ENCODE measurements at regions not wholly inside any gene's neighbourhood (a gene's known extent, or its start where the extent isn't known, plus 50 kb on each side); places are given as distances from the start of the nearest gene placed in this dataset.

GRCh38 chr14:71405676-71406075 is 498.4 kb downstream of the PCNX1 start:
- Histone ChIP-seq H3K4me1 (ENCODE audit: insufficient read depth, low read length, severe bottlenecking) (peaks cover 3% of the 10 kb centered on the region), H3K79me2 (ENCODE audit: insufficient read depth, low read length) (peaks cover 6% of the 10 kb centered on the region), H3K27me3 (ENCODE audit: insufficient read depth, low read length) (no peaks in the 10 kb centered on the region), H3K4me2 (ENCODE audit: low read length) (no peak overlapping the region), H3K9me2 (ENCODE audit: low read depth, low read length) (no peaks in the 10 kb centered on the region), H3K36me3 (ENCODE audit: insufficient read depth, low read length) (no peaks in the 10 kb centered on the region), H4K20me1 (ENCODE audit: insufficient read depth, low read length) (no peaks in the 10 kb centered on the region), H2AFZ (ENCODE audit: low read length) (no peak overlapping the region), H3F3A (ENCODE audit: insufficient read depth, low read length) (no peaks in the 10 kb centered on the region), H3K4me3 (ENCODE audit: low read depth, low read length, poor library complexity, severe bottlenecking) (no peak overlapping the region), H3K9me3 (ENCODE audit: low read length) (no peaks in the 10 kb centered on the region), H3K27ac (ENCODE audit: low read depth, low read length, poor library complexity, severe bottlenecking) (no peak overlapping the region), H3K9ac (ENCODE audit: low read length) (no peak overlapping the region)
- TF ChIP-seq CTCF (IDR thresholded peaks at IDR 0.05; ENCODE audit: low read length) (no peak), EZH2 (IDR thresholded peaks at IDR 0.05; ENCODE audit: borderline replicate concordance, low read length) (no peak)

- H3K4me3 ChIP-seq (ENCODE audit: low read depth, low read length, poor library complexity, severe bottlenecking) = no peak overlapping the region
- H4K20me1 ChIP-seq (ENCODE audit: insufficient read depth, low read length) = no peaks in the 10 kb centered on the region
- no peaks in the 10 kb centered on the region for H3K36me3 ChIP-seq (ENCODE audit: insufficient read depth, low read length)
- no peak overlapping the region for H3K9ac ChIP-seq (ENCODE audit: low read length)
- H3F3A ChIP-seq (ENCODE audit: insufficient read depth, low read length) = no peaks in the 10 kb centered on the region
- peaks cover 1% of the 10 kb centered on the region for H3K4me1 ChIP-seq (ENCODE audit: insufficient read depth, low read length, severe bottlenecking)
- no peak overlapping the region for H2AFZ ChIP-seq (ENCODE audit: low read length)
- H3K9me2 ChIP-seq (ENCODE audit: low read depth, low read length) = no peaks in the 10 kb centered on the region
- no peak overlapping the region for H3K27ac ChIP-seq (ENCODE audit: low read depth, low read length, poor library complexity, severe bottlenecking)
- H3K27me3 ChIP-seq (ENCODE audit: insufficient read depth, low read length) = no peaks in the 10 kb centered on the region
- H3K9me3 ChIP-seq (ENCODE audit: low read length) = no peaks in the 10 kb centered on the region
- no peaks in the 10 kb centered on the region for H3K79me2 ChIP-seq (ENCODE audit: insufficient read depth, low read length)
- TF ChIP-seq CTCF (IDR thresholded peaks at IDR 0.05; ENCODE audit: low read length) (no peak), EZH2 (IDR thresholded peaks at IDR 0.05; ENCODE audit: borderline replicate concordance, low read length) (no peak)
- H3K4me2 ChIP-seq (ENCODE audit: low read length) = no peak overlapping the region
Observed at GRCh38 chr14:71408362-71409030, 501.2 kb downstream of the PCNX1 start.

DNA sequence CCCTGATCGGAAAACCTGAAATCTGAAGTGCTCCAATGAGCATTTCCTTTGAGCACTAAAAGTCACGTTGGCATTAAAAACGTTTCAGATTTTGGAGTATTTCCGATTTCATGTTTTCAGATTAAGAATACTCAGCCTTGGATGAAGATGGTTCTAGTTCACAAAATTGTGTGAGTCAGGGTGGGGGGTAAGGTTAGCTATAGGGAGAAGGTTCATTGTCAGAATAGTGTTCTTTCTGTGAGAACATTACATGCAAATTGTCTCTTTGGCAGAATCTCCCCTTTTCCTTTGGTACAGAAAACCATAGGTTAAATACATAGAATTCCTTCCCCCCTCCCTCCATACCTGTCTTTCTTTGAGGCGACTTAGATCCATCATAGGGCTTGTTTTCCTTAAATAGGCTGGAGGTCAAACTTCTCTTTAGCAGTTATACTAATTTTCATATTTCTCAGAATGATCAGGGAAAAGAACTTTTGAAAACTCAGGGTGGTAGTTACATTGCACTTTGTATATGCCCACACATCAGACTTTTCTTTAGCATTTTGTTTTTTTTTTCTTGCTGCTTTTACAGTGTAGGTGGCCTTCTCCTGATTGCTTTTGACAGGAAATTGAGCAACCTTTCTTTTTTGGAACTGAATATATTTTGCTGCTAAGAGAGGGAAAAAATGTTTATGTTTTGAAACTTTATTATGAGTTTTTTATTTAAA is 503.5 kb downstream of the PCNX1 start:
- Histone ChIP-seq H3F3A (ENCODE audit: insufficient read depth, low read length) (no peaks in the 10 kb centered on the region), H3K4me1 (ENCODE audit: insufficient read depth, low read length, severe bottlenecking) (no peaks in the 10 kb centered on the region), H3K9me3 (ENCODE audit: low read length) (no peaks in the 10 kb centered on the region), H3K4me3 (ENCODE audit: low read depth, low read length, poor library complexity, severe bottlenecking) (no peak overlapping the region), H3K4me2 (ENCODE audit: low read length) (no peak overlapping the region), H3K9ac (ENCODE audit: low read length) (no peak overlapping the region), H2AFZ (ENCODE audit: low read length) (no peak overlapping the region), H4K20me1 (ENCODE audit: insufficient read depth, low read length) (no peaks in the 10 kb centered on the region), H3K79me2 (ENCODE audit: insufficient read depth, low read length) (no peaks in the 10 kb centered on the region), H3K36me3 (ENCODE audit: insufficient read depth, low read length) (no peaks in the 10 kb centered on the region), H3K27ac (ENCODE audit: low read depth, low read length, poor library complexity, severe bottlenecking) (no peak overlapping the region), H3K9me2 (ENCODE audit: low read depth, low read length) (no peaks in the 10 kb centered on the region), H3K27me3 (ENCODE audit: insufficient read depth, low read length) (no peaks in the 10 kb centered on the region)
- TF ChIP-seq CTCF (IDR thresholded peaks at IDR 0.05; ENCODE audit: low read length) (no peak), EZH2 (IDR thresholded peaks at IDR 0.05; ENCODE audit: borderline replicate concordance, low read length) (no peak)

All from OCI-LY1 (cell line).